NB4 (cell line): ENCODE measurements at regions not wholly inside any gene's neighbourhood (a gene's known extent, or its start where the extent isn't known, plus 50 kb on each side); places are given as distances from the start of the nearest gene placed in this dataset.

Experiments
- TF ChIP-seq, protein P1 (sequence below): IDR thresholded peaks from one replicate; pipeline ENCODE4 v1.5.1; 2012; ENCODE audit warnings: low read depth, low read length
- TF ChIP-seq, protein P2 (sequence below): IDR thresholded peaks from 2 replicates; pipeline ENCODE4 v1.6.1; 2011; ENCODE audit warnings: low read depth, low read length

DNA sequence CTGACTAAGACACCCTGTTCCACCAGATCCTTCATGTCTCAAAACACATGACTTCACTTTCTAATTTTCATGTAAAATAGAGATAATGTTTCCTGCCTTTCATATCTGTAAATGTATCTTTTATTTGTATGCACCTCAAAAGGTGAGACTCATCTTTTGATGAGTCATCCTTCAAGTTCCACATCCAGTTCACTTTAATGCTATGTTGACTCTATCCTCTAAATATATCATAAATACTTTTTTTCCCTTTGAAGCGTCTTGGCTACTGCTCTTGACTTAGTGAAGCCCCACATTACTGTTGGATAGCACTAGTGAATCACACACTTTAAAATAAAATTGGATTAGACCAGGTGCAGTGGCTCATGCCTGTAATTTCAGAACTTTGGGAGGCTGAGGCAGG lies 741.1 kb downstream of the VGLL3 start:
- TF ChIP-seq, protein P1, sequence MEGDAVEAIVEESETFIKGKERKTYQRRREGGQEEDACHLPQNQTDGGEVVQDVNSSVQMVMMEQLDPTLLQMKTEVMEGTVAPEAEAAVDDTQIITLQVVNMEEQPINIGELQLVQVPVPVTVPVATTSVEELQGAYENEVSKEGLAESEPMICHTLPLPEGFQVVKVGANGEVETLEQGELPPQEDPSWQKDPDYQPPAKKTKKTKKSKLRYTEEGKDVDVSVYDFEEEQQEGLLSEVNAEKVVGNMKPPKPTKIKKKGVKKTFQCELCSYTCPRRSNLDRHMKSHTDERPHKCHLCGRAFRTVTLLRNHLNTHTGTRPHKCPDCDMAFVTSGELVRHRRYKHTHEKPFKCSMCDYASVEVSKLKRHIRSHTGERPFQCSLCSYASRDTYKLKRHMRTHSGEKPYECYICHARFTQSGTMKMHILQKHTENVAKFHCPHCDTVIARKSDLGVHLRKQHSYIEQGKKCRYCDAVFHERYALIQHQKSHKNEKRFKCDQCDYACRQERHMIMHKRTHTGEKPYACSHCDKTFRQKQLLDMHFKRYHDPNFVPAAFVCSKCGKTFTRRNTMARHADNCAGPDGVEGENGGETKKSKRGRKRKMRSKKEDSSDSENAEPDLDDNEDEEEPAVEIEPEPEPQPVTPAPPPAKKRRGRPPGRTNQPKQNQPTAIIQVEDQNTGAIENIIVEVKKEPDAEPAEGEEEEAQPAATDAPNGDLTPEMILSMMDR = no peak
- TF ChIP-seq, protein P2, sequence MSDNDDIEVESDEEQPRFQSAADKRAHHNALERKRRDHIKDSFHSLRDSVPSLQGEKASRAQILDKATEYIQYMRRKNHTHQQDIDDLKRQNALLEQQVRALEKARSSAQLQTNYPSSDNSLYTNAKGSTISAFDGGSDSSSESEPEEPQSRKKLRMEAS = no peak
